GM21737 (cell line): ENCODE measurements at regions not wholly inside any gene's neighbourhood (a gene's known extent, or its start where the extent isn't known, plus 50 kb on each side); places are given as distances from the start of the nearest gene placed in this dataset.

ENCODE experiments used
- ATAC-seq: cut with Tn5 transposase; IDR thresholded peaks from one replicate; pipeline ENCODE4 v1.9.1; 2021; ENCODE audit warnings: mild to moderate bottlenecking, moderate library complexity; ENCODE audit not compliant: unreplicated experiment

DNA sequence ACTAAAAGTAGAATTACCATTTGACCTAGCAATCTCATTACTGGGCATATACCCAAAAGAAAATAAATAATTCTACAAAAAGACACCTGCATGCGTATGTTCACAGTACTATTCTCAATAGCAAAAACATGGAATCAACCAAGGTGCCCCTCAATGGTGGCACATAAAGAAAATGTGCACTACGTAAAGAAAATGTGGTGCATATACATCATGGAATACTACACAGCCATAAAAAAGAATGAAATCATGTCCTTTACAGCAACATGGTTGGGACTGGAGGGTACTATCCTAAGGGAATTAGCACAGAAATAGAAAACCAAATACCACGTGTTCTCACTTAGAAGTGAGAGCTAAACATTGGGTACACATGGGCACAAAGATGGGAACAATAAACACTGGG is 250.7 kb upstream of the TNP1 start:
- ATAC-seq, result no peak

DNA sequence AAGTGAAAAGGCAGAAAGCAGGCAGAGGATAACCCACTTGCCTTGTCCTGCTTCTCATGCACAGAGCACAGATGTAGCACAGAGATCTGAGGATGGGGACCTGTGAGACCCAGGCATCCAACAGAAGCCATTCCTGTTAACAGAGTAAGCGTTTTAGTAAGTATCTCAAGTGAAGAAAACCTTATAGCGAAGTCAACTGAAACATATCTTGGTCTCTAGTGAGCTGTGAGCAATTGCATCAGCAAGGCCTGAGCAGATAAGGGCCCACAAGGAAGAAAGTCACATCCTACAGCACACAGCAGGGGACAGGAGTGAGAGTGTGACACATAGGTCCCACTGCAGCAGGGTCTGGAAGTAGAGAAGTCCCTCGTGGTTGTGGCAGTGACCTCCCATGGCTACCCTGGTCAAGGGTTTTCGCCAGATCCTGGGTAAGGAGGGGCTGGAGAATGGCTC is 248.7 kb upstream of the TNP1 start:
- ATAC-seq, result no peak

DNA sequence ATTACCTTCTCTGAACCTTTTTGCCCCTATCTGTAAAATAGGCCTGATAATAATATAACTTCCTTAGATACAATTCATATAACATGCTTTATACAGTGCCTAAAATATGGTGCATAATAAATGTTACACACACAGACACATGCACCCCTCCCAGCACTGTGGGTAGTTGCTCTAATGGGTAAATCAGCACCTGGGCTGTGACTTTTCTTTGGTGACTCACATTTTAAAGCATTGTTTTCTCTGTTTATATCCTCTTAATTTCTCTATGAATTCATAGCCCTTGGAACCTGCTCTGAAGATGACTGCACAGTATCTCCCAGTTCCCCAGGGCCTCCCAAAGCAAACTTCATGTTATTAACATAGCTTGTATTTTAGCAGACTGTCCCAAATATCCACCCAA is 248.2 kb upstream of the TNP1 start:
- ATAC-seq, result no peak

GRCh38 chr2:217107480-217107879 is 247.6 kb upstream of the TNP1 start:
- no peak for ATAC-seq

DNA sequence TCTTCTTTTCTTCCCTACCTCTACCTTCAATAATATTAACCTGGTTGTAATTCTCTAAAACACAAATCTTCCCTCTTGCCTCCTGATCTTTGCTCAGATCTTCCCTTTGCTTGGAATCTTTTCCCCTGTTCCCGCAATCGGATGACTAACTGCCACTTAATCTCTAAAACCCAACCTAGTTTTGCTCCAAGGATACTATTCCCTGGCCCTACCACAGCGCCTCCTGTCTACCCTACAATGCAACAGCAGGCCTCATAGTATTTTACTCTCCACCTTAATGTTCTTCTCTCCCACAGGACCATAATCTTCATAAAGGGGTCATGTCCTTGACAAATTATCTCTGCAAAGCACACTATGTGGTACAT is 246.8 kb upstream of the TNP1 start:
- no peak for ATAC-seq

- ATAC-seq, result no peak
Measured at GRCh38 chr2:217105733-217106649, 246.1 kb upstream of the TNP1 start.

- no peak for ATAC-seq
Measured at GRCh38 chr2:217103752-217104545, 244.1 kb upstream of the TNP1 start.

- no peak for ATAC-seq
Measured at GRCh38 chr2:217102956-217103355, 243.1 kb upstream of the TNP1 start.

GRCh38 chr2:217101972-217102371 is 242.1 kb upstream of the TNP1 start:
- ATAC-seq, result peak; percentile 66

GRCh38 chr2:217099561-217099960 is 239.7 kb upstream of the TNP1 start:
- no peak for ATAC-seq

DNA sequence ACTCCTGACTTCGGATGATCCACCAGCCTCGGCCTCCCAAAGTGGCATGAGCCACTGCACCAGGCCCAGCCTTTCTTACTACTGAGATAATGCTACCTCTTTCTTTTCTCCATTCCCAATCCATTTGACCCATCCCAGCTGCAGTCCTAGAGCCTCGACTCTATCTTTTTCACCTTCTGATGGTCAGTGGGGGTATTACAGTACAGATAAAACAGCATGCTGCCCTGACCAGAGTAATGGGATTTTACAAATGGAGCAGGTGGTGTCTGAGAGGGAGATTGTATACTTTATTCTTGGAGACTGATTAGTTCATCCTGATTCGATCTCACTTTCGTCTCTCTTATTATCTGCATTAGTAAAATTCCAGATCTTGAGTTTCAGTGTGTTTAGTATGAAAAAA is 238.6 kb upstream of the TNP1 start:
- no peak for ATAC-seq

DNA sequence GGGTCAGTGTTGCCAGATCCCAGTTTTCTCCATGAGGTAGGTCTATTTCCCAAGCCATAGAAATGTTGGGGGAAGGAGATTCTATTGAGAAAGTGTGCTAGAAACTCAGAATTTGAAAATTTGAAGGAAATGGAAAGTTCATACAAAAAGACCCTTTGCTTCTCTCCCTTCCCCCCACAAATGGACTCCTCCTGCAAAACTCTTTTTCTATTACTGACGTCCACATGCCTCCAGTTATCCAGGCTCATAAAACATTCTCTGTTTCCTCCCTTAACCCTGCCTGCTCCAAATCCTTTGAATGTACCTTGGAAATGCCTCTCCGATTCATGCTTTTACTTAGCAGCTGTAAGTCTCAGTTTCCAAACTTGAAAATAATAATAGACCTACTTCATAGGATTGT is 237.5 kb upstream of the TNP1 start:
- ATAC-seq, result no peak

- ATAC-seq, result no peak
Measured at GRCh38 chr2:217096474-217097225, 236.8 kb upstream of the TNP1 start.

DNA sequence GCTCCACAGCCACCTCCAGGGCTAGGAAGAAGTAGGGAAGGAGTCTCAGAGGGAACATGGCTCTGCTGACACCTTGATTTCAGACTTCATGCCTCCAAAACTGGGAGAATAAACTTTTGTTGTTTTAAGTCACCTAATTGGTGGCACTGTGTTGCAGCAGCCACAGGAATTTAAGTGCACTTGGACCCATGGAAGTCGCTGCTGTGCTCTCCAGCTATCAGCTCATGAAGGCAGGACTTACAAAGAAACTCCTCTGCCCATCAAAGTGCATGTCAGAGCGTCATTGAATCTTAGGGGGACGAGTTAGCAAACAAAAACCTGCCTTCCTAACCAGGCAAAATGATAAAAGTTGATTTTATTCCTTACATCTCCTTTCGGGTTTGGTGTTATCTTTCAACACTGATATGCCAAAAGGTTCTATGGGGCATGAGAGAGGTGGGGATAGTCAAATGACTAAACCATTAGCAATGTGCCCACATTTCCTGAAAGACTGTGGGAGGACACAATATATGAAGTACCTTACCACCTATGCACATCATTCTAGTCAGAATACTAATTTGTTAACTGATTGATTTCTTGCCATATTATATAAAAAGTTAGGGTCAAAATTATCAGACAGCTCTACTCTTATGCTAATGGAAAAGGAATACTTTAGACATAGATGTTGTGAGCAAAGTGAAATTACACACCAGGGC is 235.8 kb upstream of the TNP1 start:
- no peak for ATAC-seq

- no peak for ATAC-seq
Measured at GRCh38 chr2:217092710-217093379, 233.0 kb upstream of the TNP1 start.

DNA sequence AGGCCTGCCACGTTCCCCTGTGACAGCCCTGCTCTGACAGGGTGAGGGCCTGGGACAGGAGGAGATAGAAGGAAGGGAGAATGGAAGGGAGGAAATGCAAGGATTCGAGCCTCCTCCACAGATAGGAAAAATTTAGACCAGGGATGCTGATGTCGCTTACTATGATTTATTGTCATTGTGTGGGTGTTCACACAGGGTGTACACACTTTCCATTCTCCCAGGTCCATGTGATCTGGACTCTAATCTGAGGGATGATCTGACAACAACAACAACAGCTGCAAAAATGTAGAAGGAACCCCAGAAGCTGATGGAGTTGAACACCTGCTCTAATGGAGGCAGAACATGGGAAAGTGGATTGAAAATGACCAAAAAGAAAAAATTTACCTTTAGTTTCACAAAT is 231.7 kb upstream of the TNP1 start:
- no peak for ATAC-seq

GRCh38 chr2:217090884-217091283 is 231.0 kb upstream of the TNP1 start:
- no peak for ATAC-seq

DNA sequence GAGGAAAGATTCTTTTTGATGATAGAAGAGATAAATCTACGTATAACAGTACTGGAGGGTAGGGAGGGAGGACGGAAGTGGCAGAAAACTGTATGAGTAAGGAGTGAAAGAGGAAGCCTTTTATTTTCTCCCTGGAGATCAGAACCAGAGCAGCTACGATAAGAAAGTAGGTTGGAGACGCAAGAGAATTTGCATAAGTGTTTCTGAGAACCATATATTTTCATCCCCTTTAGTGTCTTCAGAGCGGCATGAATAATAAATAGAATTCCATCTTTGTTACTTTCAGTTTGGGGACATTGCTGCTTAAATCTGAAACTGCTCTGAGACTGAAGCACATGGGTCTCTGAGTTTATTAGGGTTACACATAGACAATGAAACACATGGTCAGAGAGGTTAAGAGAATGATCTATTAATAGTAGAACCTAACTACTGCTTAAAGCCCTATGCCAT is 230.2 kb upstream of the TNP1 start:
- ATAC-seq, result peak; percentile 83

- no peak for ATAC-seq
Measured at GRCh38 chr2:217086718-217087117, 226.9 kb upstream of the TNP1 start.

DNA sequence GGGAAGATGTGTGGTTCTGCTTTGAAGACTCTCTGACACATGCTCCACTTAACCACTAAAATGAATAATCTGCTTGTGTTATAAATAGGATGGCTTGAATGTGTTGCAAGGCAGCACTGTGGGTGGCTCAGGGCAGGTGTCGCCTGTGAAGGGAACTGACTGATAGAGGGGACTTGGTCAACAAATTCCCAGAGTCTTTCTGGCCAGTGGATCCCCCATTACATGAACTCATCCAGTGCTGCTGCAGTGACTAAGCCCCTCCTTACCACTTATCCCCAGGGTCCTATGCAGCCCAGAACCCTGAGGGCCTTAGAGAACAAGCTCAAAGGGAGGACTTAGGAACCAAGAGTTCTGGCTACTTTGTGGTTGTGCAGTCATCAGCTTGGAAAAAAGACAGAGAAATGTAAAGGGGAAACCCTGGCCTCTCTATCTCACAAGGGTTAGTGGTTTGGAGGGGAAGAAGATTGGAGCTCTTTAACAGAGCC is 226.2 kb upstream of the TNP1 start:
- ATAC-seq, result no peak
